NT2/D1 (cell line): ENCODE measurements at regions not wholly inside any gene's neighbourhood (a gene's known extent, or its start where the extent isn't known, plus 50 kb on each side); places are given as distances from the start of the nearest gene placed in this dataset.
"Not testable (repeated sequence)": the region's sequence is repeated elsewhere in the genome, so short reads cannot be mapped to it uniquely, and the experiment has no call there.

Source experiments
- DNase-seq: peaks from one replicate; pipeline ENCODE4 v3.0.0-alpha.2; 2011; ENCODE audit warnings: low read depth, low spot score
- H3K27me3 ChIP-seq: 2 replicates; pipeline ENCODE4 v1.6.0; 2011; ENCODE audit warnings: mild to moderate bottlenecking; ENCODE audit not compliant: insufficient read length, insufficient read depth
- H3K36me3 ChIP-seq: 2 replicates; pipeline ENCODE4 v1.6.1; 2011; ENCODE audit warnings: mild to moderate bottlenecking, low read length, mixed read lengths; ENCODE audit not compliant: insufficient read depth, insufficient read length
- H3K4me1 ChIP-seq: 2 replicates; pipeline ENCODE4 v1.5.1; 2011; ENCODE audit not compliant: insufficient read depth, insufficient read length
- H3K4me3 ChIP-seq: 2 replicates; pipeline ENCODE4 v1.5.1; 2011; ENCODE audit warnings: low read depth; ENCODE audit not compliant: insufficient read length
- H3K9ac ChIP-seq: 2 replicates; pipeline ENCODE4 v1.6.0; 2011; ENCODE audit warnings: low read depth; ENCODE audit not compliant: insufficient read length
- H3K9me3 ChIP-seq: 2 replicates; pipeline ENCODE4 v1.5.1; 2011; ENCODE audit warnings: mild to moderate bottlenecking, low read length; ENCODE audit not compliant: insufficient read depth
- SUZ12 ChIP-seq: IDR thresholded peaks from 2 replicates; pipeline ENCODE4 v1.6.1; 2011; ENCODE audit not compliant: insufficient read length, insufficient read depth; ENCODE audit errors: extremely low read depth
- YY1 ChIP-seq: IDR thresholded peaks from 2 replicates; pipeline ENCODE4 v1.6.1; 2011; ENCODE audit not compliant: insufficient read length, insufficient read depth
- ZNF274 ChIP-seq: IDR thresholded peaks from 2 replicates; pipeline ENCODE4 v1.6.1; 2011; ENCODE audit warnings: mild to moderate bottlenecking, low read depth, low read length

GRCh38 chr11:122002047-122002446 is 114.0 kb downstream of the BLID start:
- Histone ChIP-seq H3K9me3 (no peaks in the 10 kb centered on the region), H3K27me3 (no peaks in the 10 kb centered on the region)
- TF ChIP-seq YY1 (no peak), SUZ12 (no peak), ZNF274 (no peak)

GRCh38 chr11:121999651-122000050 is 116.4 kb downstream of the BLID start:
- Histone ChIP-seq H3K9ac (no peak overlapping the region), H3K4me1 (no peaks in the 10 kb centered on the region), H3K36me3 (no peaks in the 10 kb centered on the region), H3K27me3 (no peaks in the 10 kb centered on the region), H3K4me3 (no peak overlapping the region), H3K9me3 (no peaks in the 10 kb centered on the region)
- DNase-seq = no peak
- TF ChIP-seq YY1 = no peak

More at GRCh38 chr11:122002047-122002446, 114.0 kb downstream of the BLID start:
- Histone ChIP-seq H3K36me3 (no peaks in the 10 kb centered on the region), H3K4me1 (no peaks in the 10 kb centered on the region), H3K9ac (no peak overlapping the region), H3K4me3 (no peak overlapping the region)
- no peak for DNase-seq

GRCh38 chr11:121996574-121996973 is 119.4 kb downstream of the BLID start:
- Histone ChIP-seq H3K9me3 (no peaks in the 10 kb centered on the region), H3K27me3 (no peaks in the 10 kb centered on the region), H3K36me3 (no peaks in the 10 kb centered on the region), H3K4me3 (no peak overlapping the region), H3K9ac (no peak overlapping the region), H3K4me1 (no peaks in the 10 kb centered on the region)
- DNase-seq = no peak
- no peak for TF ChIP-seq SUZ12
- TF ChIP-seq ZNF274 = no peak
- TF ChIP-seq YY1 = no peak

GRCh38 chr11:121983901-121984300 is 132.1 kb downstream of the BLID start:
- no peak overlapping the region for H3K4me3 ChIP-seq
- H3K9ac ChIP-seq = no peak overlapping the region
- H3K27me3 ChIP-seq = no peaks in the 10 kb centered on the region
- DNase-seq = no peak
- H3K36me3 ChIP-seq = no peaks in the 10 kb centered on the region
- no peaks in the 10 kb centered on the region for H3K4me1 ChIP-seq
- no peaks in the 10 kb centered on the region for H3K9me3 ChIP-seq
- no peak for TF ChIP-seq SUZ12
- no peak for TF ChIP-seq ZNF274
- no peak for TF ChIP-seq YY1

- H3K9me3 ChIP-seq, H3K36me3 ChIP-seq, H3K27me3 ChIP-seq: not testable (repeated sequence)
Observed at GRCh38 chr11:121977914-121978313, 138.1 kb downstream of the BLID start.

GRCh38 chr11:121968638-121969037 is 147.4 kb downstream of the BLID start:
- Histone ChIP-seq H3K4me3 (no peak overlapping the region), H3K4me1 (no peaks in the 10 kb centered on the region), H3K9ac (no peak overlapping the region), H3K27me3 (no peaks in the 10 kb centered on the region), H3K36me3 (no peaks in the 10 kb centered on the region), H3K9me3 (no peaks in the 10 kb centered on the region)
- TF ChIP-seq YY1 = no peak
- no peak for TF ChIP-seq ZNF274
- TF ChIP-seq SUZ12 = no peak
- no peak for DNase-seq

More at GRCh38 chr11:121977914-121978313, 138.1 kb downstream of the BLID start:
- not testable (repeated sequence) for H3K4me3 ChIP-seq, DNase-seq, H3K9ac ChIP-seq, H3K4me1 ChIP-seq

GRCh38 chr11:121967131-121967704 is 148.8 kb downstream of the BLID start:
- Histone ChIP-seq H3K4me3 (no peak overlapping the region), H3K9ac (no peak overlapping the region), H3K9me3 (no peaks in the 10 kb centered on the region), H3K4me1 (no peaks in the 10 kb centered on the region), H3K36me3 (no peaks in the 10 kb centered on the region), H3K27me3 (no peaks in the 10 kb centered on the region)
- TF ChIP-seq YY1 (no peak), SUZ12 (no peak), ZNF274 (no peak)
- no peak for DNase-seq

GRCh38 chr11:121965330-121965729 is 150.7 kb downstream of the BLID start:
- no peaks in the 10 kb centered on the region for H3K9me3 ChIP-seq
- H3K27me3 ChIP-seq = no peaks in the 10 kb centered on the region
- no peaks in the 10 kb centered on the region for H3K4me1 ChIP-seq
- no peak overlapping the region for H3K4me3 ChIP-seq
- H3K9ac ChIP-seq = no peak overlapping the region
- TF ChIP-seq ZNF274 = no peak
- no peak for TF ChIP-seq SUZ12
- no peak for TF ChIP-seq YY1
- H3K36me3 ChIP-seq = no peaks in the 10 kb centered on the region
- DNase-seq = no peak
